Glomerular visceral epithelial cell (primary cell): ENCODE measurements at regions not wholly inside any gene's neighbourhood (a gene's known extent, or its start where the extent isn't known, plus 50 kb on each side); places are given as distances from the start of the nearest gene placed in this dataset.

Source experiments
- DNase-seq: peaks from one replicate; pipeline ENCODE4 v3.0.0-alpha.2; 2016; ENCODE audit errors: extremely low spot score

DNA sequence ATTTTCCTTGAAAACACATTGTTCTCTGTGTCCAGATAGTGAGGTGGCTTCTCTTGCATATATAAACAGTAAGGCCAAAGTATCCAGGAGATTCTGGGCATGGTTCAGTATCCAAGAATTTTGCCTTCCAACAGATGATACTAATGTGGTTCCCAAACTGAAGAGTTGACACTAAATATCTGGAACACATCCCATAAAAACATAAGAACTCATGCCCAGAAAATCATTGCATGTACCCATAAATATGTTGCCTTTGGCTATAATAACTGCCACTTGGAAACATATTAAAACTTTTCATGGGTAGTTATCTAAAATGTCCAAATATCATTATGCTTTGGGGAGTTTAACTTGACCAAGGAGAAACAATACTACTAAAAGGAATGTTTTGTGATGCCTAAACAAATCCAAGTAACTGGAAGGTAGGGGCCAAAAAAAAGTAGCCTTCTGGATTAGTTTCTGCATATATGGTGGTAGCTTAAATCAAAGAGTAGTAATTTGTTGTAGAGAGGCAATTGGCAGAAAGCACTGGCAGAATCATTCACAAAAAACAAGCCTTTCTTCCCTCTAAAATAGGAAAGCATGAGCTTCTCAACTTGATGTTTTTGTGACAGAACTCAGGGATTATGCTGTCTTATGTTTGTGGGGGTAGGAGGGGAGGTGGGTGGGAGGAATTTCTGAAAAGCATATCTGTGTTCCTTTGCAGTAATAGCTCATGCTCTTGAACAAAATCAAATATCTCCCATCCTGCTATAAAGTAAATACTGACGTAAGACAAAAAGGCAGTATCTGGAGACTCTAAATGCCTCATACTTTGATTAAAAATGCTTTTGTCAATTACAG is 753.9 kb downstream of the TUSC7 start:
- no peak for DNase-seq

DNA sequence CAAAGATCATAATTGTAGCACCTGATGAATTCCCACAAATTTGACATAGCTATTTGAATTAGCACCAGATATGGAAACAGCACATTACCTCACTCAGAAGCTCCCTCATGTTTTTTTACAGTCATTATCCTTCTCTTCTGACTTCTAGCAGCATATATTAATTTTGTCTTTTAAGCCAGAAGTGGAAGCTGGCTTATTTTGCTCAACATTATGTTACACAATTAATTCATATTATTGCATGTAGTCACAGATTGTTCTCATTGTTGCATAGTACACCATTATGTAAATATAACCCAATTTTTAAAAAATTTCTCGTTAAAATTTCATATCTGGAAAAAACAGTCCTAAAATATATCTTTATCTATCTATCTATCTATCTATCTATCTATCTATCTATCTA is 762.3 kb downstream of the TUSC7 start:
- DNase-seq, result no peak

DNA sequence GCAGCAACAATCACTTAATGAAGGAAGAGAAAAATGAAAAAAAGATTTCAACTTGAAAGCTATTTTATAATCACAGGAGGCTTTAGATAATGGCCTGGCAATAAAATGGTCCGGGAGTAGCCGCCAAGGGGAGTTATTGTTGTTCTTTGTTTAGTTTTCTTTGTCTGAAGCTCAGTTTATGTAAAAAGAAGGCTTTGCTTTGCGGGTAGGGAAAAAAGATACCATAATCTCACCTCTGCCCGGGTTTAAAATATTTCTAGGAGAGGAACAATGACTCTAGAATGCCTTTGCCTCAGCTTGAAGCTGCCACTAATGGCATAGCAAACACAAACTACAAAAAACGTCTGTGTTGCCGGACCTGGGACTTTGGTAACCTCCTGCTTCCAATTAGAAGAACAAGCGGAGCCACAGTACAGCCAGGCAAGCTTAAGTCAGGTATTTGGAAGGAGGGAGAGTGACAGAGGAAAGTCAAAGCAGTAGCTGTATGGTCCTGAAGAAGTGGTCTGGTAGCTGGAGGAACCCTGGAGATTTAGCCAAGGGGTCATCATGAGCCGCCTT is 764.5 kb downstream of the TUSC7 start:
- DNase-seq, result no peak

DNA sequence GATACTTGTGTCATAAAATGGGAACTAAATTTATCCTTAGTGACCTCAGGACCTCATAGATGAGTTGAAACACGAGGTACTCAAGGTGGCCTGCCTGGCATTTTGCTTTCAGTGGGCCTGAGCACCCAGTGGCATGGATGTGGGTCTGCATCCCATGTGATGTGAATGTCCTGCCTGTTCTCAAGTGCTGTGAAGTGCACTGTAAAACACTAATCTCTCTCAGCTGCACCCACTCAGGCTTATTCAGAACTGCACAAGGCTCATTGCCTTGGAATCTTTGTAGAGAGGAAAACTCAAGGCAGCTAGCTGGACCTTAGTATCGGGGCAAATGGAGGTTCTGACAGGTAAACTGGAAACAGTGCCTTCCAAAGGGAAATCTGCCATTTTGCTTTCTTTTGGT is 767.0 kb downstream of the TUSC7 start:
- no peak for DNase-seq

DNA sequence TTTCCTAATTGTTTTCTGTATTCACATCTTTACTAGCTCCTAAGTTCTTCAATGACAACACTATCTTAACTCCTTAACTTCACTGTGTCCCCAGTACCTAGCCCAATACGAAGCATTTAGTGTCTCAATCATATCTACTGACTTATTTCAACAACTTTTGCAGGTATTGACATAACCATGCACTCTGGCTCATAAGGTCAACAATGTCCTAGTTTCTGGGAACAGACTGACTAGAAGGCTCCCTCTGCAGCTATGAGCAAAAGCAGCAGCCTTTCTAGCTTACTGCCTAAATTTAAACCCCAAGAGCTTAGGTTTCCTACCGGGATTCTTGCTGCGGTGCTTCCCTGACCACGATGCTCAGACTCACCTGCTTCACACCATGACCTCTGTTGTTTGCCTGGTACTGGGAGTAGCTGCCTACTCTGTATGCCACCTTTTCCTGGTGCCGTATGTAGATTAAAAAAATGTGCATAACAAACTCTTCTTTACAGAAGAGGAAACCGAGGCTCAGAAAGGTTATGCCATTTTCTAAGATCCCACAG is 767.7 kb downstream of the TUSC7 start:
- no peak for DNase-seq

DNA sequence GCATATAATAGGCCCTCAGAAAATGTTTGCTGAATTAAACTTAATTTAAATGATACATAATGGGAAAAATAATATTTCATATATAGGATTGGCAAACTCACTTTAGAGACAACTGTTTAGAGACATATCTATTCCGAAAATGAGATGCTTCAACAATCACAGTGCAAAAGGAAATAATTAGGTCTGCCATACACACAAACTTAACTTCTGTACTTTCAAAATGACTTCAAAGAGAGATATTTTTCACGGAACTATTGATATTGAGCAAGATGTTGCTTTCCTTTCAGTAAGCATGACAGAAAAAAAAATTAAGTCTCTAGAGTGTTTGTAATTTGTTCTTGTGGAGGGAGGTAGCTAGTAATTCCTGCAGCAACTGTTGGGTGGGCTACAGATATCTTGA is 769.5 kb downstream of the TUSC7 start:
- no peak for DNase-seq

DNA sequence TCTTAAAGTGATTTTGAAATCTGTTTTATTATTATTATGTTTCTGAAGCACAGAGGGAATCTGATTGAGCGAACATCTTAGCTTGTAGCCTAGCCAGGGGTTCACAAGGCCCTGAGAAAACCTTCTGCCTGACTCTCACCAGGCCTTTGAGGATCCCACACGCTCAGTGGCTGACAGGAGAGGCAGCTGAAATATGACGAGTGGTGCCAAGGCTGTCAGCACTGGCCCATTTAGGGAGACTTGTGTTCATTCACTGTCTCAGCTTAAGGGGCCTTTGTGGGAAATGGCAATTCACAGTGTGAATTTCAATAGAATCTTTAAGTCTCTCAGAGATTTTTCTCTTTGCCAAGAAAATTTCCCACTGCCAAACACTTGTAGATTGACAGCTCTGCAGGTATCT is 770.9 kb downstream of the TUSC7 start:
- no peak for DNase-seq

DNA sequence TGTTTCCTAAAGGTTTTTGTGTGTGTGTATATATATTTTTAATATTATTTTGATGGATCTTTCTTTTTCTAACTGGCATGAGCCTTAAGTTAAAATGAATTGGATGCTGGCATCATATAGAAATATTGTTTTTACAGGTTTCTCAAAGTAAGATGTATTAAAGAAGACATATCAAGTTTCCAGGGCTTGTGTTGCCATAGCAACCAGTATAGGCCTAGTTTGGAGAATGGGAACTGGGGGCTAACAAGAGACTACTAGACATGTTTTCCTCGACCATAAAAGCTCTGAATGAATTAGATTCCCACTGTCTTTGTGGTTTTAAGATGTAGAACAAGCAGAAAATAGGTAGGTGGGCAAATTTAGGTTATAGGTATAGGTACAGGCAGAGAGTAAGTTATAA is 771.4 kb downstream of the TUSC7 start:
- DNase-seq, result no peak

DNA sequence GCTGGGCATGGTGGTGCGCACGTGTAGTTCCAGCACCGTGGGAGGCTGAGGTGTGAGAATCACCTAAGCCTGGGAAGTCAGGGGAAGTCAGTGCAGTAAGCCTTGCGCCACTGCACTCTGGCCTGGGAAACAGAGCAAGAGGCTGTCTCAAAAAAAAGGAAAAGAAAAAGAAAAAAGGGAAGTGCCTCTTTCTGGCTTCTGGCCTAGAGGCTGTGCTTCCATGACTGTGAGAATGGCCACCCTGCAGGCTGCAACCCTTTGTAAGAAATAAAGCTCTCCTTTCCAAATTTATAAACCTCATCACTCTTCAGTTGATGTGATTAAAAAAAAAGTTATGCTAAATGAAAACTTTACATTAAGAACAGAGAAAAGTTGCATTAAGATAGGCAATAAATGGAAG is 774.3 kb downstream of the TUSC7 start:
- DNase-seq, result no peak

DNA sequence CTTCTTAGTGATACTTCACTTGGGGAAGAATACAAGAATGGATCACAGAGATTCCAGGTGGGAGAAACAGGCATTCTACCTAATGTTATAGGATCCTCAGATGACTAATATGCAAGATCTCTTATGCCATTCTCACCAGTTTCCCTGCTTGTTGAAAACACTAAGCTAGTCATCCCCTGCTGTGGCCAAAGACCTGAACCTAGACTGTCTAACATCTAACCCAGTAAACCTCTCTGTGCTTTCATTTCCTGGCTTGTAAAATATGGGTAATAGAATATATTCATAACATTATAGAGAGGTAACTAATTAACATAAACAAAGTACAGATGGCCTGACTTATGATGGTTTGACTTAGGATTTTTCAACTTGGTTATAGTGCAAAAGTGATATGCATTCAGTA is 776.3 kb downstream of the TUSC7 start:
- no peak for DNase-seq

DNA sequence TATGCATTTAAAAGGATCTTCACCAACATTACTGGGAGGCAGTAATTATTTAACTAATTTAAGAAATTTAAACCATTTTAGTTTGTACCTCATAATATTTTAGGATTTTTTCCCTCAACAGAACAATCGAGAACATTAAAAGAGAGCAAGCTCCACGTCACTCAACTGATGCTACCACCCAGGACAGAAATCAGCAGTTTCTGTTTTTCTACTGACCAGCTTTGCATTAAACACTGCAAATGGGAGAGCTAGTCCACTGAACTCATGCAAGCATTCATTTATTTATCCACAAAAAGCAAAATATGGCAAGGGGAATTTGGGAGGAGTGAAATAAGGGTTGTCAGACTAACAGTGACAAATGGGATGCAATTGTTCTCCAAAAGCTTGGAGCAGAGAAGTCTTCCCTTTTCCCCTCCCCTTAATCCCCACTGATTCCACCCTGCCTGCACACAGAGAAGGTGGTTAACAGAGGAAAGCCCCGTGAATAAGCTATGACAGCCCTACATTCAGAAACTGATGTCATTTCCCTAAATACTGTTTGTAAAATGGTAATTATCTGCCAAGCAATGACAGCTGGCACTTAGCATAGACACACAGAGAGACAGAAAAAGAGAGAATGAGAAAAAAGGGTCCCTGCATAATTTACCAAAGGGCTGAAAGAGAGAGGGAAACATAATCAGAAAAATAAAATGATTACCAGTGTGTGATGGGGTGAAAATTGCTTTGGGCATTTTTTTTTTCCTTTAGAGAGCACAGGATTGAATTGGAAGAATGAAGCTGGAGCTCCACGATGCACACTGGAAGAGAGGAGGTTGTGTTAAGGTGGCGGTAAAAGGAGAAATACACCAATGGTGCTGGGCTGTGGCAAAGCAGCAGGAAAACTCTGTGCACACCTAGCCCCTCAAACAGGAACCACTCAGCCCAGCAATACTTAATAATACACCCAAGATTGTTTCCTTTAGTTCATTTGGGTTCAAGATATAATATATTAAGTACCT is 777.4 kb downstream of the TUSC7 start:
- no peak for DNase-seq

DNA sequence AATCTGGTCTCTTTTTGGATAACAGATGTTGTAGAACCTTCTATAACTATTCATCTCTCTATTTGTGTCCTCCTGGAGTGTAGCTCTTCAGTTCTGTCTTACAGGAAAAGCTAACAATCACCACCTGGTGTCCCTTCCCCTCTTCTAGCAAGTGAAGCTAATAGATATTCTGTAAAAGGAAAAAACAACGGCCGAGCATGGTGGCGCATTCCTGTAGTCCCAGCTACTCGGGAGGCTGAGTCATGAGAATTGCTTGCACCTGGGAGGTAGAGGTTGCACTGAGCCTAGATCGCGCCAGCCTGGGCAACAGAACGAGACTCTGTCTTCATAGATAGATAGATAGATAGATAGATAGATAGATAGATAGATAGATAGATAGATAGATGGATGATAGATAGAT is 779.4 kb downstream of the TUSC7 start:
- DNase-seq, result no peak

DNA sequence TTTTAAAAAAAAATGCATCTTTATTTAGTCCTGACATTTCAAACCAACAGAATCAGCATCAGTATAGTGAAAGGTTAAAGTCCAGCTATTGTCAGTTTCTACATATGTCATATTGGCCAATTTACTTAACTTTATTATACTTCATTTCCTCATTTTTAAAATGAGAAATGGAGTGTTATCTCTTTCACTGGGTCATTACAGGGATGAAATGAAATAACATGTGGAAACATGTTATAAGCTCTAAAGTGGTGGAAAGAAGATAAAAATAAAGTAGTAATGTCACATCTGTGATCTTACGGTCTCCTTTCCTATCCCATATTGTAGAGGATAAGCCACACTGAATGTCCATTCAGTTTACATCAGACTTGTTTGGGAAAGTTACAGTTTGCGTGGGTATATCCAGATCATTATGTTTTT is 780.1 kb downstream of the TUSC7 start:
- no peak for DNase-seq

DNA sequence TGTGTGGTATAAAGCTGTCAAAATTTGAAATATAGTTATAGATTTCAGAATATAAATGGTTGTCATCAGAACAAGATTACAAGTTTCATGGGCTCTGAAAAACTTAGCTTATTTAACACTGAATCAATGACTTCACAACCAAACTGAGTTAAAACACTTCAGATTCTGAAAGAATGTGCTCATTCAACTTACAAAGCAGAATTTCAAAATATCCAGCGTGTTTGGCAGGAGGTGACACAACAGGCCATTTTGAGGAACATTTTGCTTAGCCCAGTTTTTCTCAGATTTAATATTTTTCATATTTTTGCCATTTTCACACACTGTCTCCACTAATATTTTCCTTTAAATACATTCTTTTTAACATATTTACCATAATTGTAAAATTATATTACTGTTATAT is 781.1 kb downstream of the TUSC7 start:
- DNase-seq, result no peak

DNA sequence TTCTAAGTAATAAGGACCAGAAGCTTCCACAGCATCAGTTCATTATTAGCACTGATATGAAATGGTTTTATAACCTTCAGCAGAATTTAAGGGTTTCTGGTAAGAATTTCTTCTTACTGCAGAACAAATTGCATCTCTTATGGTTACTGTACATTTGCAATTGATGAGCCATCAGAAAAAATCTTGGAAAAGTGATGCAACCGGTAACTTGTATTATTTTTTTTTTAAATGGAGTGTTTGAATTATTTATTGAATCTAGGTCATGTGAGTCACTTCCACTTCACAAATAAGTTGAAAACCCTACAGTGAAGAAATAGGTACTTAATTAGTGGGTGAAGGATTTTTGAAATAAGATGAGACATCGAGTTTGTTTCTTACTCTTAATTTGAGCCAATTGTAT is 786.0 kb downstream of the TUSC7 start:
- no peak for DNase-seq

DNA sequence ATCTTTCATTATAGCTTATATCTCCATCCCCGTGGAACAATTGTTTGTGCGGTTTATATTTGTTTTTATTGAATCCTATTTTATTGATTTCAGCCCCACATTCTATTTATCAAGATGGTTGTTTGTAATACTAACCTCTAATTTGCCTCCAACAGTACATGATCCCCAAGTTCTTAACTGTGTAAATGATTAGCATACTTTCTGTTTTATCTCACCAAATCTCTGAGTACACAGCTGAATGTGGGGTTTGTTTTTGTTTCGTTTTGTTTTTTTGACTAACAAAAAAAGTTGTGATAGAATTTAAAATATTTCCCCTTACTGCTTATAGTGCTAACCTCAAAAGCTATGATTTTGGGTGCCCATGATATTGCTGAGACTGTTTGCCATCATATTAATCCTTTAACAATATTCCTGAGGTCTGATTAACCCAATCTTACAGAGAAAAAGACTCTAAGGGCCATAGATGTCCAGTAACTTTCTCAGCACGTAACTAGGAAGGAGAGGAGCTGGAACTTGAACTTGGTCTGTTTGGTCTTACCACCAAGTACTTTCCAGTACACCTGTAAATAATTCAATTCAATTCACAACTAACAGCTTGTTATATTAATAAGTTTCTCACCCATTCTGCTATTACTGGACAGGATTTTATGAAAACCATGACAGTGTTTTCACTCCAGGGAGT is 789.8 kb downstream of the TUSC7 start:
- DNase-seq, result no peak

DNA sequence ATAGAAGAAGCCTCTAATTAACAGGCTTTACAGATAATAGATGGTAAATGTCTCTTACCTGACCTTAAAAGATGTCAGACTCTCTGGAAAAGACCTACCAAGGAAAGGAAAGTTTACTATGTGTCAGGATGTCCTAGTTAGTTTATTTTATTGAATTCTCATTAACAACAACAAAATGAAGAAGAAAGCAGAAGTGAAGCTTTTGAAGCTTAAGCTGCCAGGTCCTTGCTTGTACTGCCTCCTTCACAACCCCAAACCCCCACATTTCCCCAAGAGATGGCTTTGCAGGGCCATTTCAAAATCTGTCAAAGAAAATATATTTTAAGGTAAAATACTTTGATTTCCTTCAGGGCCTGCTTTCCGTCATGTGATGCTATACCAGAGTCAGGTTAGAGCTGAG is 798.4 kb downstream of the TUSC7 start:
- DNase-seq, result no peak

DNA sequence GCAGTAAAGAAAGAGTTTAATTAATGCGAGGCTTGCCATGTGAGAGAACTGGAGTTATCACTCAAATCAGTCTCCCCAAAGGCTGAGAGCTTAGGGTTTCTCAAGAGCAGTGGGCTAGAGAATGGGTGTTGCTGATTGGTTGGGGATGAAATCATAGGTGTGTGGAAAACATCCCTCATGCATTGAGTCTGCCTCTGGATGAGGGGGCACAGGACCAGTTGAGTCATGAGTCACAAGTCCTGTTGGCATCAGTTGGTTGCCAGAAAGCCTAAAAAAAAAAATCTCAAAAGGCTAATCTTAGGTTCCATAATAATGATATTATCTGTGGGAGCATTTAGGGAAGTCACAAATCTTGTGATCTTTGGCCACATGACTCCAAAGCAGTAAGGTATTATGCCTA is 800.3 kb downstream of the TUSC7 start:
- no peak for DNase-seq

DNA sequence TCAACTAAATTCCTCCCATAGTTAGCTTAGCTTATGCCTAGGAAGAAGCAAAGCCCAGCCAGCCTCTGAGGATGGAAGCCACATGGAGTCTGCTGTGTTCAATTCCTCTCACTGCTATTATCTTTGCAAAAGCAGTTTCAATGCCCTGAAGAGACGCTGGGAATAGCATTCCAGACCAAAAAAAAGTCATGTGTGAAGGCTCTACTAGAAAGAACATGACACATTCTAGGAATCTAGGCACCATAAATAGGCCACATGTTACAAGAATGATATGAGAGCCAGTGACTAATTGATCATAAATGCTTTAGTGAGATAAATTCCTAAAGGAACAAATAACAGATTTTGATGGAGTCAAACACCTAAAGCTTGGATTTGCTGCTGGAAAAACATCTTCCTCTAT is 800.8 kb downstream of the TUSC7 start:
- no peak for DNase-seq

DNA sequence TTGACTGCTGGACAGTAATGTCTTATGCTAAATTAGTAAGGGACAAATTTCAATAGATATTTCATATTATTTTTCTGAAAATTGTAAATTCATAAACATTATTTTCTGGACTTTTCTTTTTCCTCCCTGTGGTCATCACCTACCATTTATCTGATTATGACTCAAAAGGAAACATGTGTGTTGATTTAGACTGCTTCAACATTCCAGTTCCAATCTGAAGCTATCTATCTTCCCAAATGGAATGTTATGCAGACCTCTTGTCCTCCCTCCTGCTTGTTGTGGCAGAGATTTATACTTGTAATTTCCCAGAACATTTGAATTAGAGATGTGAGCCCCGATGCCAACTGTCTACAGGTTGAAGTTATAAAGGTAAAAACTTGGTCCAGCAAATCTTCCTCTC is 803.4 kb downstream of the TUSC7 start:
- DNase-seq, result no peak

DNA sequence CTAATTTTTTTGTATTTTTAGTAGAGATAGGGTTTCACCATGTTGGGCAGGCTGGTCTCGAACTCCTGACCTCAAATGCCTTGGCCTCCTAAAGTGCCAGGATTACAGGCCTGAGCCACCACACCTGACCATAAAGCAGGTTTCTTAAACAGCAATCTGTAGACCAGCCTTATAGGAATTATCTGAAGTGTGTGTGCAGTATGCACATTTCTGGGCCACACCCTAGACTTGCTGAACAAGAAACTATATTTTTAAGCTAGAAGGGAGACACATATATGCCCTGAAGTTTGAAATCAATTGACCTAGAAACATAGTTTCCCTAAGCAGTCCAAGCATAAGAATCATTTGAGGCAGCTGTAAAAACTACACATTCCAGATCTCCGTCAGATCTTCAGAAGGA is 805.7 kb downstream of the TUSC7 start:
- DNase-seq, result no peak

DNA sequence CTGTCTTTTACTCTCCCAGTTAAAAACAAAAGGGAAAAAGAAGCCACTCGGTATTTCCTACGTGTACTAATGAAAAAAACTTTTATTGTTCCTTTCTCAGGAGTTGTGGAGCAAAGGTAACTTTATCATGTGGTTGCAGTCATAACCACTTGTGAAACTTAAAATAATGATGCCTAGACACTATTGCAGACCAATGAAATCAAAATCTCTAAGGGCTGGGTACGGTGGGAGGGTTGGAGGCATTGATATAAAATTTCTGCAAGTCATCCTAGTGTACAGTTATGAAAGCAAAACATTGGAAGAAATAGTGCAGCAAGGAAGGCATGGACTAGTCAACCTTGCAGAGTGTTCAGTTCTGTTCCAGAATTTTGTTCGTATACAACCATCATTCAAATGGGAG is 808.8 kb downstream of the TUSC7 start:
- no peak for DNase-seq
